HEK293T (cell line): ENCODE measurements at regions not wholly inside any gene's neighbourhood (a gene's known extent, or its start where the extent isn't known, plus 50 kb on each side); places are given as distances from the start of the nearest gene placed in this dataset.

Experiments
- ARNT ChIP-seq: fragments of 450-650 bp; IDR thresholded peaks from 2 replicates; pipeline ENCODE4 v1.6.1; 2017; ENCODE audit warnings: mild to moderate bottlenecking
- BHLHE40 ChIP-seq: fragments of 450-650 bp; IDR thresholded peaks from 2 replicates; pipeline ENCODE4 v1.6.1; 2016; ENCODE audit warnings: mild to moderate bottlenecking, moderate library complexity, borderline replicate concordance
- FOXA1 ChIP-seq: fragments of 450-650 bp; IDR thresholded peaks from 2 replicates; pipeline ENCODE4 v1.6.1; 2016; ENCODE audit warnings: mild to moderate bottlenecking
- FOXK2 ChIP-seq: fragments of 450-650 bp; IDR thresholded peaks from 2 replicates; pipeline ENCODE4 v1.6.1; 2016; ENCODE audit warnings: mild to moderate bottlenecking
- L3MBTL2 ChIP-seq: fragments of 450-650 bp; conservative IDR thresholded peaks from 2 replicates; pipeline ENCODE4 v1.6.1; 2016; ENCODE audit warnings: mild to moderate bottlenecking
- PKNOX1 ChIP-seq: fragments of 450-650 bp; IDR thresholded peaks from 2 replicates; pipeline ENCODE4 v1.6.1; 2016
- SP1 ChIP-seq: fragments of 450-650 bp; IDR thresholded peaks from 2 replicates; pipeline ENCODE4 v1.6.1; 2017

GRCh38 chr1:168430321-168430720 is 113.5 kb downstream of the XCL2 start:
- TF ChIP-seq BHLHE40 (no peak), SP1 (no peak), L3MBTL2 (no peak), FOXA1 (no peak), PKNOX1 (no peak), ARNT (no peak), FOXK2 (no peak)
